Heart left ventricle (tissue), 13 donors: ENCODE measurements at regions not wholly inside any gene's neighbourhood (a gene's known extent, or its start where the extent isn't known, plus 50 kb on each side); places are given as distances from the start of the nearest gene placed in this dataset.

Source experiments
- POLR2A ChIP-seq, 2 donors: fragments of 450-650 bp; IDR thresholded peaks; one replicate each; pipeline ENCODE4 v1.6.1; 2017; ENCODE audit warnings: antibody characterized with exemption in 2 of 2, mild to moderate bottlenecking in 2 of 2, moderate library complexity in 2 of 2
- TF ChIP-seq, protein P1 (sequence below), 12 donors: fragments of 200-600 bp; sonication (generic) in 4 of 12; IDR thresholded peaks; one replicate each; pipeline versions ENCODE4 v1.5.0 to v1.8.0; 2018 to 2022; ENCODE audit warnings: antibody characterized with exemption in 12 of 12, mild to moderate bottlenecking in 5 of 12
- donor health status: ischemic (EF 13 %, LVEDD 7.1; RV severe dilation, severe dysfunction).
- donor health status: DM: no; HTN: yes; CAD: no.
- donor health status: DM: no; HTN: no; CAD: no.
- donor health status: ischemic (EF 25% LVEDD 6.9; RV normal size, moderate dysfunction).
- donor health status: ischemic (EF 25% LVEDD 5.7; RV mildly dilated, moderate dysfunction).
- donor health status: ischemic (EF 35%, LVEDD 5.7; RV mildly dilated, moderate dysfunction).
- donor health status: nonischemic (EF 11% LVEDD 7.7; RV severe dilation, severe dysfunction).
- donor health status: DM: yes; HTN: yes; CAD: no.
- donor health status: PGD.
- donor health status: ischemic (EF 29% LVEDD 5.4; RV normal size, mild dysfunction).
- donor health status: nonischemic (EF 23%, LVEDD 6.1; RV moderate dilation, normal function).

DNA sequence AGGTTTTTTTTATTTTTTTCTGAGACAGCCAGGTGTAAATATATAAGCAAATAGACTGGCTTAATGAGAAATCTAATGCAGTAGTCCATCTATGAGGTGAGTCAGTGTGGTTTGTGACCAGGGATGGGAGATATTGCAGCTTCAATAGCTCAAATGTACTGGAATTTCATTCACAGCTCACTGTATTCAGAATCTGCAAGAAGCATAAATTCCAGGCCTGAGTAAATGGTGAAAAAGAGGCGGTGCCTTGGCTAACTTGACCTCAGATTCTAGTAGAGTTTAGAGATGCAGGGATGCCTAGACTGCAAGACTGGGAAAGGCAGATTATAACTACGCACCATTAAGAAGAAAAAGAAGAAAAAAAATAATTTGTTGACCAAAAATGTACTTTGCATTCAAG, 151.9 kb upstream of the SMC2 start:
- TF ChIP-seq, protein P1, sequence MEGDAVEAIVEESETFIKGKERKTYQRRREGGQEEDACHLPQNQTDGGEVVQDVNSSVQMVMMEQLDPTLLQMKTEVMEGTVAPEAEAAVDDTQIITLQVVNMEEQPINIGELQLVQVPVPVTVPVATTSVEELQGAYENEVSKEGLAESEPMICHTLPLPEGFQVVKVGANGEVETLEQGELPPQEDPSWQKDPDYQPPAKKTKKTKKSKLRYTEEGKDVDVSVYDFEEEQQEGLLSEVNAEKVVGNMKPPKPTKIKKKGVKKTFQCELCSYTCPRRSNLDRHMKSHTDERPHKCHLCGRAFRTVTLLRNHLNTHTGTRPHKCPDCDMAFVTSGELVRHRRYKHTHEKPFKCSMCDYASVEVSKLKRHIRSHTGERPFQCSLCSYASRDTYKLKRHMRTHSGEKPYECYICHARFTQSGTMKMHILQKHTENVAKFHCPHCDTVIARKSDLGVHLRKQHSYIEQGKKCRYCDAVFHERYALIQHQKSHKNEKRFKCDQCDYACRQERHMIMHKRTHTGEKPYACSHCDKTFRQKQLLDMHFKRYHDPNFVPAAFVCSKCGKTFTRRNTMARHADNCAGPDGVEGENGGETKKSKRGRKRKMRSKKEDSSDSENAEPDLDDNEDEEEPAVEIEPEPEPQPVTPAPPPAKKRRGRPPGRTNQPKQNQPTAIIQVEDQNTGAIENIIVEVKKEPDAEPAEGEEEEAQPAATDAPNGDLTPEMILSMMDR (IDR thresholded peaks at IDR 0.05): no peak
- no peak for TF ChIP-seq POLR2A (IDR thresholded peaks at IDR 0.05)
